SK-N-SH treated with all-trans-retinoic acid at 6 μM for 48 hours (cell line): ENCODE measurements at regions not wholly inside any gene's neighbourhood (a gene's known extent, or its start where the extent isn't known, plus 50 kb on each side); places are given as distances from the start of the nearest gene placed in this dataset.

ENCODE experiments used
- ARNTL ChIP-seq: fragments of 450-650 bp; formaldehyde crosslinking; IDR thresholded peaks from 2 replicates; pipeline ENCODE4 v1.5.0; 2020; ENCODE audit warnings: low read depth, mild to moderate bottlenecking, moderate library complexity, borderline replicate concordance
- PATZ1 ChIP-seq: fragments of 250-450 bp; sonication (Bioruptor Pico); IDR thresholded peaks from 2 replicates; pipeline ENCODE4 v1.8.0; 2020; ENCODE audit warnings: mild to moderate bottlenecking, moderate library complexity, borderline replicate concordance
- RARB ChIP-seq: fragments of 250-450 bp; sonication (Bioruptor Pico); IDR thresholded peaks from 2 replicates; pipeline ENCODE4 v1.8.0; 2021; ENCODE audit warnings: mild to moderate bottlenecking, moderate library complexity
- SNAI2 ChIP-seq: fragments of 250-450 bp; sonication (Bioruptor Pico); IDR thresholded peaks from 2 replicates; pipeline ENCODE4 v1.5.0; 2020; ENCODE audit warnings: mild to moderate bottlenecking, moderate library complexity
- TOX ChIP-seq: fragments of 250-450 bp; sonication (Bioruptor Pico); IDR thresholded peaks from 2 replicates; pipeline ENCODE4 v1.8.0; 2021; ENCODE audit warnings: mild to moderate bottlenecking, moderate library complexity, borderline replicate concordance
- TSHZ2 ChIP-seq: fragments of 250-450 bp; sonication (Bioruptor Pico); IDR thresholded peaks from 2 replicates; pipeline ENCODE4 v1.5.0; 2020; ENCODE audit warnings: mild to moderate bottlenecking, moderate library complexity

- TF ChIP-seq ARNTL (CRISPR knock-in tag) (no peak), TOX (CRISPR knock-in tag) (no peak), SNAI2 (CRISPR knock-in tag) (no peak), RARB (no peak), PATZ1 (CRISPR knock-in tag) (no peak), TSHZ2 (CRISPR knock-in tag) (peak; percentile 89; the same call in 1 of the 2 replicates)
These were observed 155.3 kb downstream of the UXS1 start for GRCh38 chr2:106038601-106039375.
